Lung (tissue), 11 donors: ENCODE measurements at regions not wholly inside any gene's neighbourhood (a gene's known extent, or its start where the extent isn't known, plus 50 kb on each side); places are given as distances from the start of the nearest gene placed in this dataset.

ENCODE experiments used
- ATAC-seq: fragments of 200-7000 bp; cut with Tn5 transposase; one replicate; pipeline ENCODE4 v1.9.1; 2020; ENCODE audit warnings: moderate number of reproducible peaks; ENCODE audit not compliant: insufficient read depth, low FRiP score
- DNase-seq, 3 donors: peaks; one replicate each; pipeline ENCODE4 v3.0.0-alpha.2; 2013 to 2017
- H3K27ac ChIP-seq, 2 donors: one replicate each; pipeline ENCODE4 v1.5.1; 2013; ENCODE audit warnings: mild to moderate bottlenecking in 2 of 2, moderate library complexity in 2 of 2, control low read depth in 1 of 2, inconsistent platforms in 1 of 2, low read depth in 1 of 2, low read length in 1 of 2
- H3K27me3 ChIP-seq, 3 donors: one replicate each; pipeline ENCODE4 v1.5.1; 2013; ENCODE audit warnings: low read length in 2 of 3; ENCODE audit not compliant: control insufficient read depth in 3 of 3, insufficient read depth in 3 of 3
- H3K36me3 ChIP-seq, 4 donors: one replicate each; pipeline ENCODE4 v1.5.1; 2013; ENCODE audit warnings: low read length in 4 of 4, mild to moderate bottlenecking in 1 of 4, moderate library complexity in 1 of 4; ENCODE audit not compliant: control insufficient read depth in 4 of 4, insufficient read depth in 4 of 4
- H3K4me1 ChIP-seq, 5 donors: one replicate each; pipeline ENCODE4 v1.5.1; 2013; ENCODE audit warnings: low read length in 5 of 5, mild to moderate bottlenecking in 2 of 5, moderate library complexity in 1 of 5; ENCODE audit not compliant: control insufficient read depth in 5 of 5, insufficient read depth in 5 of 5
- H3K4me3 ChIP-seq: one replicate; pipeline ENCODE4 v1.5.1; 2013; ENCODE audit warnings: mild to moderate bottlenecking, control low read depth, moderate library complexity
- H3K9ac ChIP-seq, 2 donors: one replicate each; pipeline ENCODE4 v1.5.1; 2013; ENCODE audit warnings: low read length in 2 of 2, control low read depth in 1 of 2; ENCODE audit not compliant: insufficient read depth in 1 of 2
- H3K9me3 ChIP-seq, 4 donors: one replicate each; pipeline ENCODE4 v1.5.1; 2013; ENCODE audit warnings: low read length in 3 of 4, mild to moderate bottlenecking in 1 of 4, moderate library complexity in 1 of 4; ENCODE audit not compliant: control insufficient read depth in 4 of 4, insufficient read depth in 3 of 4
- CTCF ChIP-seq: IDR thresholded peaks from 2 replicates; pipeline ENCODE4 v1.5.1; 2012; ENCODE audit warnings: mild to moderate bottlenecking; ENCODE audit errors: control extremely low read depth, extremely low read depth
- WGBS, 2 donors: extraction: QIAGEN DNeasy Blood & Tissue Kit; methylation state at CpG; one replicate each; pipeline ENCODE4 v1.1.7; 2013; 5-methylcytosine and 5-hydroxymethylcytosine counted together
- donor health status: control.
- donor health status: control.
- donor health status: Bipolar disorder and iron deficiency.
- donor health status: healthy.
- donor health status: DM: yes; HTN: yes; CAD: no.

GRCh38 chr6:95357380-95358020 is 219.8 kb upstream of the MANEA start:
- H3K36me3 ChIP-seq: no peaks in the 10 kb centered on the region
- TF ChIP-seq CTCF: no peak
- H3K4me3 ChIP-seq: no peak overlapping the region
- ATAC-seq (no peak), DNase-seq (no peak)
- H3K9ac ChIP-seq: no peak overlapping the region
- H3K27me3 ChIP-seq: no peaks in the 10 kb centered on the region
- H3K9me3 ChIP-seq: no peaks in the 10 kb centered on the region
- H3K27ac ChIP-seq: no peak overlapping the region
- no peaks in the 10 kb centered on the region for H3K4me1 ChIP-seq
- WGBS, 2 donors: 67 to 71% methylated on average over 4 of the region's 4 CpGs

GRCh38 chr6:95364016-95364604 is 213.2 kb upstream of the MANEA start:
- no peak for TF ChIP-seq CTCF
- DNase-seq (peak in 2 of 3 donors; percentile 12 to 29), ATAC-seq (no peak)
- 71 to 74% methylated on average over 4 of the region's 4 CpGs for WGBS, 2 donors
- H3K4me3 ChIP-seq: no peak overlapping the region
- H3K27ac ChIP-seq: no peak overlapping the region
- H3K4me1 ChIP-seq: no peaks in the 10 kb centered on the region
- no peaks in the 10 kb centered on the region for H3K9me3 ChIP-seq
- H3K36me3 ChIP-seq: no peaks in the 10 kb centered on the region
- H3K27me3 ChIP-seq: no peaks in the 10 kb centered on the region
- no peak overlapping the region for H3K9ac ChIP-seq

GRCh38 chr6:95365454-95365853 is 211.9 kb upstream of the MANEA start:
- Histone ChIP-seq H3K4me3 (no peak overlapping the region), H3K4me1 (no peaks in the 10 kb centered on the region), H3K27ac (no peak overlapping the region), H3K9me3 (no peaks in the 10 kb centered on the region), H3K36me3 (no peaks in the 10 kb centered on the region), H3K9ac (no peak overlapping the region), H3K27me3 (no peaks in the 10 kb centered on the region)
- no peak for TF ChIP-seq CTCF
- DNase-seq: no peak
- ATAC-seq: no peak
- 48 to 87% methylated on average over 2 of the region's 2 CpGs for WGBS, 2 donors
